ENCODE measurements at regions not wholly inside any gene's neighbourhood (a gene's known extent, or its start where the extent isn't known, plus 50 kb on each side); places are given as distances from the start of the nearest gene placed in this dataset.

DNA sequence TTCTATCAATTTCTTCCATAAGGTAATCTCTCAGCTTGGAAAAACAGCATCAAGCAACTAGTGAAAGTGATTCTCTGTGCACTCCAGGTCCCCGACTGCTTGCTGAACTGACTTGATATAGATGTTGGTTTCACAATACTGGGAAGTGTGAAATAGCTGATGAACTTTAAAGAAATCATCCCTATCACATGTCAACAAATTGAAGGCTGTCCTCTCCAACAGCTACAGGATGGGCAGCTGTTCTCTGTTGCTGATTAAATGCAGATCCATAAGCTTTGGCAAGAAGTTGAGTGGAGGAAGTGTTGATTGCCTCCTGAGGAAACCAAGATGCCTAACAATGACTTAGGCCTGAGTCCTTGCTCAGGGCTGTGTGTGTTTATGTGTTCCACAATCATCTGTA is 130.4 kb upstream of the GDF10 start:
- DNase-seq = no peak

GRCh38 chr10:47173929-47174442 is 126.0 kb upstream of the GDF10 start:
- no peak for DNase-seq

GRCh38 chr10:47175181-47176123 is 124.5 kb upstream of the GDF10 start:
- DNase-seq = no peak

DNA sequence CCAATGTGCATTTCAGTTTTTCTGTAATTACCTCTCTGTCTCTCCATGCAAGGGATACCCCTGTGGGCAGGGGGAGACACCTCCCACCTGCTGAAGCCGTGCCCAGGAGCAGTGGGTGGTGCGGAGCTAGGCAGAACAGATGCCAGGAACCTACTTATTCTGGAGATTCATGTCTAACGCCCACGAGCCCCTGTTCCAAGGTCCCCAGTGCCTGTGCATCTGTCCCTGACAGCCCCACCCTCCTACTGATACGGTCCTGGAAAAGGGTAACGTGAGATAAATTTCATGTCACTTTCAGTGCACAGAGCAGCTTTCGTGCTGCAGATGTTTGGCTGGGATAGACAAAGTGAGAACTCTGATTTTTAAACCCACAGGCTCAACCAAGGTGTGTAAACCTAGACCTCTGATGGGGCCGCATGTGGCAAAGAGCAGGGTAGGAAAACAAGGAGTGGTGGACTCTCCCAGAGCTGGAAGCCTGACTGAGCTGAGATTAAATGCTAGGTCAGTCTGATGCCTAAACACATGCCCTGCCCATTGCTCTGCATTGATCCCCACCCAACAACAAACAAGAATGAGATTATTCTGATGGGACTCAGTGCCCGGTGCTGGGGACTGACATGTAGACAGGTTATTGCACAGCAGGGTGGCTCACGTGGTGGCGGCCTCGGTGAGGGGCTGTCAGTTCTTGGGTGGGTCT is 123.6 kb upstream of the GDF10 start:
- DNase-seq = no peak

DNA sequence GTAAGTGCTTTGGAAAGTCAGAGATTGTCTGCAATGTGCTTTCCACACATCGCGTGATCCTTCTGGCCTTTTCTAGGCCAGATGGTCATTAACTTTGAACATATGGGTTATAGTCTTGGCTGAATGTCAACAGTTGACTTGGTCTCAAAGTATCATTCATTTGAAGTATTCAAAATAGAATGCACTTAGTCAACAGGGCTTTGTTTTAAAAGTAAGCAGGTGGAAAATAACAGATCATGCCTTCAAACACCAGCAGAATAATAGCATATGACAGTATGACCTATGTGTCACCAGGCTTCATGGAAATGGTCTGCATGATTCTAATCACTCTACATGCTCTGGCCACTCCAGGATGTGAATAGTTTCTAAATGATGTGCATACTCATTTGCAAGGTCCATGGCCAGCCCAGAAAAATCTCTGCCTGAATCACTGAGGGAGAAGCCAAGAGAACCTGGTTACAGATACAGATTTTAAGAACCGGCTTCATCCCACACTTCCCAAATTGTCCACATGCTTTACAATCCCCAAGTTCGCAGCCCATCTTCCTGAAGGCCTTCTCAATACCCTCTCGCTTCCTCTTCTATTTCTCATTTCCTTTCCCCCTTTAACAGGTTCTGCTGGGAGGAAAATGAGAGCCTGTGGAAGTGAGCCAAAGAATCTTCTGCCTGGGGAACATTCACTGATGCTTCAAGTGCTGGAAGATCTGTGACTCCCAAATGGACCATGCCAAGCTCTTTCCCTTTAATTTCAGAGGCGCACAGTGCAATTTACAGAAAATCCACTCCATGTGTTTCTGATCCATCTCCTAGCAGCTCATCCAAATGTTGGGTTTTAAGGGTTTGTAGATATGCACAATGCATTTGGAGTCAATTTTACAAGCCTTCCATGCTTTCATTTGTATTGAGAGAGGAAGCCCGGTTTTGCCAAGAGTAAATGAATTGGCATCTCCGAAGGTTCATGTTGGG is 122.8 kb upstream of the GDF10 start:
- no peak for DNase-seq

DNA sequence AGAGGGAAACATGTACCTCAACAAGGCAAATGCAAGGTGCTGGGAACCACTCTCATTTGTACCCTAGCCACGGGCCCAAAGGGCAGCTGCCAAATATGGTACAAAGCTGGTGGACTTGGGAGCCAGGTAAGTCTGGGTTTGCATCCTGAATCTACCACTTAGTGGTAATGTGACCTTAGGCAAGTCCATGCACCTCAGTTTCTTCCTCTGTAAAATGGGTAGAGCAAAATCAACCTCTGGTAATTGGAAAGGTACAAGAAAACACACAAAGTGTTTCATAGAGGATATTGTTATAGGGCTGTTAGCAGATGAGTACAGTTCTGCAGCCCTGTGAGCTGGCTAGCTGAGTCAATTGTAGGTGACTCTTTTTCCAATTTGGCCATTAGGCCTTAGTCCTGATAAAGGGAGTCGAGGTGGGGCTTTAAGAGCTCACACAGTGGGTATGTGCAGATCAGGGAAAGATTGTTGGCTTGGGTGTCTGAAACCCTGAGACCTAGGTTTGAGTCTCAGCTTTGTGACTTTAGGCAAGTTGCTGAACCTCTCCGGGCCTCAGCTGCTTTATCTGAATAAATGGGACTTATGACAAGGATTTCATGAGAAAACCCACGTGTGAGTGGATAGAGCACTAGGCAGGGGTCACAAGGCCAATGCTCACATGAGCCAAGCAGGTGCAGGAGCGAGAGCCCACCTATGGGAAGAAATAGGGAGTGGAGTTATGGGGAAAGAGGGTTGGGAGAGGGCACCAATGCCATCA is 121.3 kb upstream of the GDF10 start:
- no peak for DNase-seq

- DNase-seq = no peak
These were observed 120.7 kb upstream of the GDF10 start for GRCh38 chr10:47179291-47179647.

- no peak for DNase-seq
These were observed 118.7 kb upstream of the GDF10 start for GRCh38 chr10:47181052-47181849.

DNA sequence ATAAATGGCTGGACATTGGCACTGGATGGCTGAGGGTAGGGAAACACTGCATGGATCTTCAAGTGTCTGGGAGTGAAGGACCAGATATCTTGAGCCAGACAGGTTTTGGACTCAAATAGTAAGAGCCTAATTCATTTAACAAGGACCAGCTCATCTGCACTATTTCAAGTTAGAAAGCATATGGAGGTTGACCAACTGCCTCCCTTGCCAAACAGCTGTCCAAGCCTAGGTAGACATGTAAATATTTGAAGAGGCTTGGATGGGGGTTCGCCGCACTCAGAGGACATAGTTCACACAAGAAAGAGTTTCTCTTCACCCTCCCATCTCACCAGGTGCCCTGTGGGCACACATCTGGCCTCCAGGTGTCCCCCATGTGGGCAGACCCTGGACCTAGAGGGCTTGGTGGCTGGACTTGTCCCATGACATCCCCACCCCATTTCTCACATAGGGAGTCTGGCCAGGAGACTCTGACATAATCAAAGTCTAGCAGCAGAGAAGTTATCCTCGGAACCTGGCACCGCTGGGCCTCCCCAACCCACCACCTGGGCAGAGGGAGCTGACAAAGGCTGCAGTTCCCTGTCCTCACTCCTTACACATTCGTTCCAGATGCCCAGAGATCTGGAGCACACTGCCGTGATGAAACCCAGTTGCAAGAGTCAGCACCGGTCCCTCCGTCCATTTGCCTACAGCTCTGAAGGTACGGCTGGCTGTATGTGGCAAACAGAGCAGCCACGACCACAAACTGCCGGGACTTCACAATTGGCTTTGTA is 116.9 kb upstream of the GDF10 start:
- no peak for DNase-seq

- DNase-seq = no peak
These were observed 116.3 kb upstream of the GDF10 start for GRCh38 chr10:47183704-47184041.

DNA sequence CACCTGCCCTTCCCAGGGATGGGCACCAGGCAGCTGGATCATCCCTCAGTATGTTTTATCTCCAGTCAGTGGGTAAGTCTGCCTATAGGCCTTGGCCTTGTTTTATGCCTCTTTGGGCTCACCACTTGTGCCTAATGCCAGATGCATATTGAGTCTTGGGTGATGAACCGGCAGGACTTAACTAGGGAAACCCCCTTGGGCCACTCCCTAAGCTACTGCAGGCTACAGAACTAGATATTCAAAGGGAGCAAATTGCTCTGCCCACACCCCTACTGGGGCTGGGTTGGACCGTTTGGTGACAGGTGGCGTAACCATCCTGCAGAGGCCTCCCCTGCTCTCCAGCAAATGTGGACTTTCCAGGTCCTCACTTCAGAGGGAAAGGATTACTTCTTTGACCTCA is 115.7 kb upstream of the GDF10 start:
- DNase-seq = no peak

- DNase-seq = no peak
These were observed 115.2 kb upstream of the GDF10 start for GRCh38 chr10:47184724-47185330.

DNA sequence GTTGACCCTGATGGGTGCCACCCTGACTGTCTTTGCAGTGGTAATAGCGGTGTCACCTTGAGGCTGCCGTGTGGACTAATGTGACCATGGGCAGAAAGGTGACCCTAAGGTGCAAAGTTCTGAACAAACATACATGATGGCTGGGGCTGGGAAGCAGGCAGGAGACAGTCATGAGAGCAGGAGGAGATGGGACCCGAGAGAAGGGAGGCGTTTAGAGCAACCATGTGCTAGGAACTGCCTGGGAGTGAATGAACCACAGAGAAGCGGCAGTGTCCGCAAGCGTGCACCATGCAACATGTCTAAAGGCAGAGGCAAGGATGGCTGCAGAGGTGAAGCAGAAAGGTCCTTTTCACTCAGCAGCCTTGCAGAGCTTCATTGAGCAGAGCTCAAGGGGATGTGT is 113.1 kb upstream of the GDF10 start:
- no peak for DNase-seq

DNA sequence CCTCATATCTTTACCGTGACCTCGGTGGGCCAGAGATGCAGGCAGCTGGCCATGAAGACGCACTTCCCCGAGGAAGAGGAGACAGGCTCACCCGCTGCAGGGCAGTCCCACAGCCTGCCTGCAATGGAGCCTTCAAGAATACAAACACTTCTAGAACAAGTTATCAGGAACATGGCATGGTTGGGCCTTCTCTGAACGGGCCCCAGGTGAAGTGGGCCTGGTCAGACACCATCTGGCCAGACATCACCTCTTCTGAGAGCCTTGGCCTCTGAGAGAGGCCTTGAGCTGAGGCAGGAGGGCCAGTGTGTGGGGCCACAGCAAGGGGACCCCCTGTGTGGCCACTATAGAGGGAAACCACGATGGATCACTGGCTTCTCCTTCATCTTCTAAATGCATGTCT is 112.4 kb upstream of the GDF10 start:
- DNase-seq = no peak

GRCh38 chr10:47188156-47188555 is 111.8 kb upstream of the GDF10 start:
- no peak for DNase-seq

GRCh38 chr10:47189802-47190201 is 110.2 kb upstream of the GDF10 start:
- DNase-seq = no peak

GRCh38 chr10:47190301-47190700 is 109.7 kb upstream of the GDF10 start:
- no peak for DNase-seq

GRCh38 chr10:47190802-47191450 is 109.1 kb upstream of the GDF10 start:
- no peak for DNase-seq

DNA sequence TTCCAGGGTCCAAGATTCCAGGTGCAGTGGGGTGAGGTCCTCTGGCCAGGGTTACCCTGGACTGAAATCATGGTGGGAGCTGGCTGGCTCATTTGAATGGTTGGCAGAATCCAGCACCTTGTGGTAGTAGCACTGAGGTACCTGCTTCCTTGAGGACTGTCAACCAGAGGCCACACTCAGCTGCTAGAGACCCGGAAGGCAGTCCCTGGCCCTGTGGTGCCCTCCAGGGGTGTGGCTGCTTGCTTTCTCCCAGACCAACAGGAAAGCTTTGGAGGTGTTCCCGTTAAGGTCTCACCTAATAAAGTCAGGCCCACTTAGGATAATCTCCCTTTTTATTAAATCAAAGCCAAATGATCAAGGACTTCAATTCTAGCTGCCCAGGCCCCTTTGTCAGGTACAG is 107.7 kb upstream of the GDF10 start:
- no peak for DNase-seq

- no peak for DNase-seq
These were observed 106.3 kb upstream of the GDF10 start for GRCh38 chr10:47193666-47194065.

All from stimulated activated CD4-positive, alpha-beta T cell treated with anti-CD3 and anti-CD28 coated beads, Interleukin-15, amount 100 ng/mL, for 24 hours (primary cell).